CD4-positive, alpha-beta T cell (primary cell): ENCODE measurements at regions not wholly inside any gene's neighbourhood (a gene's known extent, or its start where the extent isn't known, plus 50 kb on each side); places are given as distances from the start of the nearest gene placed in this dataset.

Experiments
- ATAC-seq: fragments of 200-7000 bp; cut with Tn5 transposase; one replicate; pipeline ENCODE4 v1.10.0; 2022; ENCODE audit warnings: mild to moderate bottlenecking; ENCODE audit not compliant: poor library complexity
- CTCF ChIA-PET: fragments of 350-600 bp; sonication (Branson Sonifier 250); formaldehyde crosslinking; loops from one replicate; lab custom pipeline; 2021; ENCODE audit warnings: antibody characterized with exemption, inconsistent platforms; lab: Charles Lee
- POLR2A ChIA-PET: fragments of 350-600 bp; sonication (Branson Sonifier 250); formaldehyde crosslinking; loops from one replicate; lab custom pipeline; 2021; ENCODE audit warnings: antibody characterized with exemption, inconsistent platforms; lab: Charles Lee
- DNase-seq, 14 experiments: peaks; one replicate each; pipeline ENCODE4 v3.0.0-alpha.2; 2013 to 2020; ENCODE audit warnings: mixed read lengths in 2 of 14
- H3K27ac ChIP-seq, 2 donors: one replicate each; pipeline versions ENCODE4 v1.5.1 to v1.7.0; 2013; ENCODE audit warnings: low read length in 2 of 2, low read depth in 1 of 2, mild to moderate bottlenecking in 1 of 2
- H3K27me3 ChIP-seq, 2 experiments: 1 replicate in 1 of 2; 2 replicates in 1 of 2; pipeline versions ENCODE4 v1.6.1 to v1.7.0; 2013; ENCODE audit warnings: low read length in 2 of 2, control low read depth in 1 of 2, mild to moderate bottlenecking in 1 of 2, moderate library complexity in 1 of 2; ENCODE audit not compliant: insufficient read depth in 2 of 2, control insufficient read depth in 1 of 2
- H3K36me3 ChIP-seq: one replicate; pipeline ENCODE4 v1.6.1; 2013; ENCODE audit warnings: low read length, control low read depth; ENCODE audit not compliant: insufficient read depth
- H3K4me1 ChIP-seq: one replicate; pipeline ENCODE4 v1.6.1; 2013; ENCODE audit warnings: low read length, control low read depth; ENCODE audit not compliant: insufficient read depth
- H3K4me3 ChIP-seq: one replicate; pipeline ENCODE4 v1.5.1; 2013; ENCODE audit warnings: mild to moderate bottlenecking, low read length, moderate library complexity
- H3K9me3 ChIP-seq, 2 experiments: 1 replicate in 1 of 2; 2 replicates in 1 of 2; pipeline versions ENCODE4 v1.6.1 to v1.7.0; 2013; ENCODE audit warnings: low read length in 2 of 2, mild to moderate bottlenecking in 2 of 2, control low read depth in 1 of 2, moderate library complexity in 1 of 2; ENCODE audit not compliant: control insufficient read depth in 1 of 2, insufficient read depth in 1 of 2
- H3K27ac Mint-ChIP-seq: one replicate; pipeline ENCODE4 v1.8.0; 2020; ENCODE audit warnings: mixed read lengths
- H3K27me3 Mint-ChIP-seq: one replicate; pipeline ENCODE4 v1.8.0; 2021; ENCODE audit warnings: mixed read lengths
- H3K36me3 Mint-ChIP-seq: one replicate; pipeline ENCODE4 v1.8.0; 2021; ENCODE audit warnings: low read depth, mixed read lengths
- H3K4me1 Mint-ChIP-seq: one replicate; pipeline ENCODE4 v1.8.0; 2021; ENCODE audit warnings: low read depth, mixed read lengths
- H3K4me3 Mint-ChIP-seq: one replicate; pipeline ENCODE4 v1.8.0; 2020; ENCODE audit warnings: mild to moderate bottlenecking, mixed read lengths
- H3K9me3 Mint-ChIP-seq: one replicate; pipeline ENCODE4 v1.8.0; 2020; ENCODE audit warnings: mixed read lengths
- CTCF ChIP-seq: fragments of 200-600 bp; IDR thresholded peaks from one replicate; pipeline ENCODE4 v1.8.0; 2022; ENCODE audit warnings: antibody characterized with exemption, mild to moderate bottlenecking
- intact Hi-C, 2 experiments: fragments of 100-400 bp; cut with DNase I in 1 of 2; cut with micrococcal nuclease in 1 of 2; formaldehyde crosslinking; loops; one replicate each; pipeline versions ENCODE4 v1.15.1 to v1.9.0; 2023 to 2025; cut with DNase I, micrococcal nuclease

GRCh38 chr10:3716093-3716492, 68.9 kb downstream of the KLF6 start:
- Mint-ChIP-seq H3K27ac (no peak overlapping the region), H3K27me3 (no peaks in the 10 kb centered on the region), H3K4me3 (no peak overlapping the region), H3K9me3 (peaks cover 6% of the 10 kb centered on the region), H3K36me3 (no peaks in the 10 kb centered on the region), H3K4me1 (no peaks in the 10 kb centered on the region)
- intact Hi-C loops, result no loop called here
- no peaks in the 10 kb centered on the region for H3K4me1 ChIP-seq
- H3K27me3 ChIP-seq, result no peaks in the 10 kb centered on the region
- H3K27ac ChIP-seq, result no peak overlapping the region
- ChIA-PET POLR2A (no interaction called here), CTCF (no interaction called here)
- DNase-seq, result no peak
- no peak overlapping the region for H3K4me3 ChIP-seq
- peaks cover 0 to 11% of the 10 kb centered on the region in 2 experiments for H3K9me3 ChIP-seq
- H3K36me3 ChIP-seq, result no peaks in the 10 kb centered on the region
- no peak for ATAC-seq
- TF ChIP-seq CTCF, result no peak

- Mint-ChIP-seq H3K36me3 (no peaks in the 10 kb centered on the region), H3K27ac (no peak overlapping the region), H3K4me1 (no peaks in the 10 kb centered on the region), H3K27me3 (no peaks in the 10 kb centered on the region), H3K9me3 (peaks cover 6% of the 10 kb centered on the region), H3K4me3 (no peak overlapping the region)
- Histone ChIP-seq H3K4me3 (no peak overlapping the region), H3K36me3 (no peaks in the 10 kb centered on the region), H3K27me3 (no peaks in the 10 kb centered on the region), H3K4me1 (no peaks in the 10 kb centered on the region), H3K27ac (no peak overlapping the region), H3K9me3 (peaks cover 0 to 12% of the 10 kb centered on the region in 2 experiments)
- no peak for ATAC-seq
- no peak for TF ChIP-seq CTCF
- POLR2A ChIA-PET, result no interaction called here
- CTCF ChIA-PET, result interaction anchor here (0.7 kb wide), 1 partner anchor 40 kb away, joined by 4 read pairs; no protein-coding TSS in a partner anchor
- peak in 1 of 14 experiments; percentile 8 for DNase-seq
- intact Hi-C loops, result no loop called here
Observed at GRCh38 chr10:3714967-3715366, 70.0 kb downstream of the KLF6 start.

GRCh38 chr10:3714531-3714930, 70.5 kb downstream of the KLF6 start:
- H3K27me3 Mint-ChIP-seq, result no peaks in the 10 kb centered on the region
- intact Hi-C loops, result no loop called here
- no peak overlapping the region for H3K27ac ChIP-seq
- H3K36me3 Mint-ChIP-seq, result no peaks in the 10 kb centered on the region
- no peaks in the 10 kb centered on the region for H3K27me3 ChIP-seq
- H3K4me1 ChIP-seq, result no peaks in the 10 kb centered on the region
- H3K4me1 Mint-ChIP-seq, result no peaks in the 10 kb centered on the region
- POLR2A ChIA-PET, result no interaction called here
- DNase-seq (no peak), ATAC-seq (no peak)
- no peak for TF ChIP-seq CTCF
- peaks cover 6% of the 10 kb centered on the region for H3K9me3 Mint-ChIP-seq
- H3K27ac Mint-ChIP-seq, result no peak overlapping the region
- H3K9me3 ChIP-seq, result peaks cover 0 to 12% of the 10 kb centered on the region in 2 experiments
- no peak overlapping the region for H3K4me3 Mint-ChIP-seq
- H3K4me3 ChIP-seq, result no peak overlapping the region
- H3K36me3 ChIP-seq, result no peaks in the 10 kb centered on the region
- CTCF ChIA-PET, result interaction anchor here (0.7 kb wide), 1 partner anchor 40 kb away, joined by 4 read pairs; no protein-coding TSS in a partner anchor
